Esophagus muscularis mucosa (tissue), 3 donors: ENCODE measurements at regions not wholly inside any gene's neighbourhood (a gene's known extent, or its start where the extent isn't known, plus 50 kb on each side); places are given as distances from the start of the nearest gene placed in this dataset.

Experiments used
- POLR2A ChIP-seq: fragments of 450-650 bp; IDR thresholded peaks from one replicate; pipeline ENCODE4 v1.6.1; 2017; ENCODE audit warnings: antibody characterized with exemption, moderate library complexity, mild to moderate bottlenecking, low read depth
- TF ChIP-seq, protein P1 (sequence below), 3 experiments: fragments of 200-600 bp in 2 of 3; fragments of 450-650 bp in 1 of 3; sonication (generic) in 2 of 3; IDR thresholded peaks; one replicate each; pipeline ENCODE4 v1.5.1; 2017 to 2019; ENCODE audit warnings: antibody characterized with exemption in 3 of 3, mild to moderate bottlenecking in 2 of 3, moderate library complexity in 1 of 3

DNA sequence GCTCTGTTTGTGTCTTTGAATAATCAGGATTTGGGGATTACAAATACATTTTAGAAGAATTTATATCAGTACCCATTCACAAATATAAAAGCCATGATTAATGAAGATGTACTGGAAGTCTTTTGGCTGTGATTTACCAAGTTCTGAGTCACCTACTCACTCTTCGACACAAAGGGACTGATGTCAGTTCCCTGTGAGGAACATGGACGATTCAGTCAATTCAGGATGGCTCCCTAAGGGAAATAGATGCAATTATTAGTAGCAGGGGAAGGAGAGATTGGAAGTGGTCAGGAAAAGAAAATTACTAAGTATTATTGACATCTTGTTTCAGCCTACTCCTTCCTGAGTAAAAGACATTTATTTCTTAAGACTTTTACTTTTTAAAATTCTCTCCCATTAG, 550.7 kb upstream of the SLIT2 start:
- TF ChIP-seq, protein P1, sequence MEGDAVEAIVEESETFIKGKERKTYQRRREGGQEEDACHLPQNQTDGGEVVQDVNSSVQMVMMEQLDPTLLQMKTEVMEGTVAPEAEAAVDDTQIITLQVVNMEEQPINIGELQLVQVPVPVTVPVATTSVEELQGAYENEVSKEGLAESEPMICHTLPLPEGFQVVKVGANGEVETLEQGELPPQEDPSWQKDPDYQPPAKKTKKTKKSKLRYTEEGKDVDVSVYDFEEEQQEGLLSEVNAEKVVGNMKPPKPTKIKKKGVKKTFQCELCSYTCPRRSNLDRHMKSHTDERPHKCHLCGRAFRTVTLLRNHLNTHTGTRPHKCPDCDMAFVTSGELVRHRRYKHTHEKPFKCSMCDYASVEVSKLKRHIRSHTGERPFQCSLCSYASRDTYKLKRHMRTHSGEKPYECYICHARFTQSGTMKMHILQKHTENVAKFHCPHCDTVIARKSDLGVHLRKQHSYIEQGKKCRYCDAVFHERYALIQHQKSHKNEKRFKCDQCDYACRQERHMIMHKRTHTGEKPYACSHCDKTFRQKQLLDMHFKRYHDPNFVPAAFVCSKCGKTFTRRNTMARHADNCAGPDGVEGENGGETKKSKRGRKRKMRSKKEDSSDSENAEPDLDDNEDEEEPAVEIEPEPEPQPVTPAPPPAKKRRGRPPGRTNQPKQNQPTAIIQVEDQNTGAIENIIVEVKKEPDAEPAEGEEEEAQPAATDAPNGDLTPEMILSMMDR (IDR thresholded peaks at IDR 0.05) = no peak
- no peak for TF ChIP-seq POLR2A
